Umbilical cord (tissue), 1 donor: ENCODE measurements at regions not wholly inside any gene's neighbourhood (a gene's known extent, or its start where the extent isn't known, plus 50 kb on each side); places are given as distances from the start of the nearest gene placed in this dataset.

Experiments used
- DNase-seq: peaks from one replicate; pipeline ENCODE4 v3.0.0-alpha.2; 2015; ENCODE audit warnings: low spot score

DNA sequence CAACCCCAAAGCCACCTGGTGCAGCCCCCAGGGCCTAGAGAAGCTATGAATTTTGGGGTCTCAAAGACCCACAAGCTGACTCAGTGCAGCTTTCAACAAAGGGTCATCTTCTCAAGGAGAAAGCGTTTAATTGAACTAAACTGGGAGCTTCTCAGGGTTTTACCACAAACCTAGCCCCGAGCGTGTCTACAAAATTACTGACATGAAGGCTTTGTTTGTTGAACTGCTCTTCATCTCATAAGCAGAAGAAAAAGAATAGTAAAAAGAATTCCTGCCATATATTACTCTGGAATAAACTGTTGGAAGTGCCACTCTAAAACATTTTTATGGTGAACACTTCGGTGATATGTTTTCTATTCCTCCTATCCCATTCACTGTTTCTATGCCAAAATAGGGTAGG is 50.8 kb upstream of the INCENP start:
- no peak for DNase-seq

DNA sequence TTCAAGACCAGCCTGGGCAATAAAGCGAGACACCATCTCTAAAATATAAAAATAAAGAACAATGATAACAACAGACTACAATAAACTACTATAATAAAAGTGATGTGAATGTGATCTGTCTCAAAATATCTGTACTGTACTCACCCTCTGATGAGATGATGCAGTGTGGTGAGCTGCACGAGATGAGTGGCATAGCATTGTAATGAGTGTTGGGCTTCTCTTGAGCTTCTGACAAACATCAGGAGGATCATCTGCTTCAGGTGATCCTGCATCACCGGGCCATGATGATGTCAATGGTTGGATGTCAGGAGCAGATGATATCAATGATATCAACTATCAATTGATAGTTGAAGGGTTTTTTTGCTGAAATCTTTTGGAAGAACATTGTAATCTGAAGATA is 52.4 kb upstream of the INCENP start:
- no peak for DNase-seq

DNA sequence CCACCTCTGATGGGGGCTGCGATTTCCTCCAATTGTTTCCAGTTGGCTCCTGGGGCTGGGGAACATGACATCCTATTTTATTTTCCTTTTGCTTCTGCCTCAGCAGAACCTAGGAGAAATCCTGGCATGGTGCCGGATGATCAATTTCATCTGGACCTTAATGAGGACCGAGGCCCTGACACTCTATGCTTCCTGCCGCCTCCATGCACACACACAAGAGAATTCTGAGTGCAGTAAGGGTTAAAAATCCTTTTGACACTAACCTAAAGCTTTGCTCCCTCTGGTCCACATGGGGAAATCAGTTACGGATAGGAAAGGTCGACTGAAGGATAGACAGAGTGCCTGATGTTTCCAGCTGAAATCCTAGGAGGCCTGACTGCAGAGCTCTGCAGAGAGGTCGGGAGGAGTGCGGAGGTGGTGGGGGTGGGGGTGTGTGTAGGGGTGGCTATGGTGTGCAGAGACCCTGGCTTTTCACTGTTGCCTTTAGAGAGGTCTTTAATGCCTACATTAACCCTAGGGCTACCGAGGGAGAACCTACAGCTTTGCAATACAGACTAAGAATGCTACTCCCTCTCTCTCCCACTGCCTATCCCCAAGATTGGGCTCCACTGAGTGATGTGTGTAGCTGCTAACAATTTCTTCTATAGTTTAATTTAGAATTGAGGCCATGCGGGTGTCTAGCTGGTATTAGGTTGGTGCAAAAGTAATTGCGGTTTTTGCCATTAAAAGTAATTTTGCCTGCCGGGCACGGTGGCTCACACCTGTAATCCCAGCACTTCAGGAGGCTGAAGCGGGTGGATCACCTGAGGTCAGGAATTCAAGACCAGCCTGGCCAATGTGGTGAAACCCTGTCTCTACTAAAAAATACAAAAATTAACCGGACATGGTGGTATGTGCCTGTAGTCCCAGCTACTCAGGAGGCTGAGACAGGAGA is 53.6 kb upstream of the INCENP start:
- DNase-seq: no peak

DNA sequence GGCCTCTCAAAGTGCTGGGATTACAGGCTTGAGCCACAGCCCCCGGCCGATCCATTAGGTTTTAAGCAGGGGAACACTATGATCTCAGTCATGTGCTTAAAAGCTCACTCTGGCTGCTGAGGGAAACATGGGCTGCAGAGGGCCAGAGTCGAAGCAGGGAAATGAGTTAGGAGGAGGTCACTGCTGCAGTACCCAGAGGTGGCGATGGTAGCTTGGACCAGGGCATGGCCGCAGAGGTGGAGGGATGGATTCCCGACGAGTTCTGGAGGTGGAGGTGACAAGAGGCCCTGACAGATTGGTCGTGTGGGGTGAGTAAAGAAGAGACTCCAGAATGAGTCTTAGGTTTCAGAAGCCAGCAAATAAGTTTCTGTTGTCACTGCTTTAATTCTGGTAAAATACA is 54.4 kb upstream of the INCENP start:
- no peak for DNase-seq

DNA sequence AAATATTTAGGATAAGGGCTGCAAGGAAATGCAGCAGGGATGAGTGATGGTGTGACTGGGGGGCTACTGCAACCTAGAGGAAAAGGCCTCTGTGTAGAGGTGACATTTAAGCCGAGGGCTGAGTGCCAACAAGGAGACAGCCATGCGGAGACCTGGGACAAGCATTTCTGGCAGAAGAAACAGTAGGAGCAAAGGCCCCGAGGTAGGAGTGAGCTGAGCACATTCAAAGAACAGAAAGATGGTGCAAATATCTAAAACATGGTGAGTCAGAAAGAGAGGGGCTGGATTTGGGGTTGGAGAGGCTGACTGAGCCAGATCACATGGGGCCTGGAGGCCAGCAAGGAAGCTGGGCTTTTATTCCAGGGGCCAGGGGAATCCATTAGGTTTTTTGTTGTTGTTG is 55.1 kb upstream of the INCENP start:
- no peak for DNase-seq

DNA sequence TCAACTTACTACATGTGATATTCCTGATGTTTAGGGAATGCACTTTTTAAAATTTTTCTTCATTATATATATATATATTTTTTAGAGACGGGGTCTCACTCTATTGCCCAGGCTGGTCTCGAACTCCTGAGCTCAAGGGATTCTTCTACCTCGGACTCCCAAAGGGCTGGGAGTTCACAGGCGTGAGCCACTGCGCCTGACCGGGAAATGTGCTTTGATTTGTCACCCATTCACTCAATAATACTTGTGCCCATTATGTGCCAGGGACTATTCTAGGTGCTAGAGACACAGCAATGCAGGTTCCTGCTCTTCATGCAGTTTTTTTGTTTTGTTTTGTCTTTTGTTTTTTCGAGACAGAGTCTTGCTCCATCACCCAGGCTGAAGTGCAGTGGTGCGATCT is 56.1 kb upstream of the INCENP start:
- DNase-seq: no peak

DNA sequence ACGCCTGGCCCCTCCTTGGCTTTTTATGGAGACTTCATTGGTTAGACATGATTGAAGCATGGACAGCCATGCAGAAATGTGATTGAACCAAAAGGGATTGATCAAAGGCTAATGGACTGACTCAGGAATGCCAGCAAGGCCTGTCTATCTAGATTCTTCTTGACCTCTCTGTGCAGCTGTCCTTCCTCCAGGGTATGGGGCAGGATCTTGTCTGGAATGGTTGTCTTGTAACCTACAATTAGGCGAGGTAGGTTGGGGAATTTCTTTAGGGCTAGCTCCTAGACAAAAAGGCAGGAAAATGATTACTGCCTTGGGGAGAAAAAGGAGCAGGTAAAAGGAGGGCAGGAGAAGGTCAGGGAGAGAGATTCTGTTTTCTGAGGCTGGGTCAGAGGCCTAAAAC is 59.6 kb upstream of the INCENP start:
- no peak for DNase-seq

DNA sequence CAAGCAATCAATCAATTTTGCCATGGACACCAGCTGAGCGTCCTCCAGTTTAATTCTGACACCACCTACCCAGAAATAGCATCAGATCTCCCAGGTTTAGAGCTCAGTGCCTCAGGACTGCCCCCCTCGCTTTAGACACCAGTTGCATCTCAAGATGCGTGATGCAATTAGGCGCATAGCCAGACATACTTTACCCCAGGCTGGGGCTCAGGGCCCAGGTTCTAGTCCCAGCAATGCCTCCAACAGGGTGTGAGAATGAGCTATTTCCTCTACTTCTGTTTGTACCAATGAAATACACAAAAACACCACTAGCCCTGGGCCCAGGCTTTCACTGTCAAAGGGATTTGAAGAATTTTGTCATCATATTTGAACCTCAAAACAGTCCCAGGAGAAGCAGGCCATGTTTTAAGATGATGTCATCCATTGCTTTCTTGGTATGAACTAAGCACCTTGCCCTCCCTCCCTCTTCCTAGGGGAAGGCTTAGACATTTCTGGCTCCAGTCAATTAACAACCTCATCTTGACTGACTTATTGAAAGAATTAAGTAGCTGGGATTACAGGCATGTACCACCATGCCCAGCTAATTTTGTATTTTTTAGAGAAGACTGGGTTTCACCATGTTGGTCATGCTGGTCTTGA is 61.5 kb upstream of the INCENP start:
- DNase-seq: no peak

DNA sequence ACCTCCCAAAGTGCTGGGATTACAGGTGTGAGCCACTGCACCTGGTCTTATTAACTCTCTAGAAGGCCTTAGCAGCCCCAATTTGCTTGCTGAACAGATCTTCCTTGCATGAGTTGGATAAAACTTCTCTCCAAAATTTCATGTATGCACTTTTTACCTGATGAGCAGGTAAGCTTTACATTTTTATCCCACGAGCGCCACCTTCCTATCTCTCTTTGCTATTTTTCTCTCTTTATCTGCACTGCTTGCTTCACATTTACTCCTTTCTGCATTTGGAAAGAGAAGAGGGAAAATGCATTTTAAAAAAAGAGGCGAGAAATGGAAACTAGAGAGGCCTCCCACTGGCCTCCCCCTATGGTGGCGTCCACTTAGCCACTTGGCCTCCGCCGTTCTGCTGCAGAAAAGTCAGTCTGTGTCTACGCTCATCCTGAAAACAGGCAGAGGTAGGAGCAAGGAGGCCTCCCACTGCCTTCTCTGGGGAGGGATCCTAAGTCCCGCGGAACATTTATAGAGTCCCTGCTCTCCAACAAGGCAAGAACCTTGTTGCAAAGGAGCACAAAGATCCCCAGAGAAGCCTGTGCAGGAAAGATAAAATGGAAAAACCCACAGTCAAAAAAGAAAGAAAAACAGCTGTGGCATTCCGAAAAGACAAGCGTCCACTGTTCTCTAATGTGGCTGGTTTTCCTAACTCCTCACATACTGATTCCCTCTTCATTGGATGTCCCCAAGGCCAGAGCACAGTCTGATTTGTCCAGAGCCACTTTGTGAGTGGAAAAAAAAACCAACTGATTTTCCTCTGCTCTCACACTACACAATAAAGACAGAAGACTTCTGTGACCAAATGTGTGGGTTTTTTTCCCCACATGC is 62.2 kb upstream of the INCENP start:
- DNase-seq: no peak

DNA sequence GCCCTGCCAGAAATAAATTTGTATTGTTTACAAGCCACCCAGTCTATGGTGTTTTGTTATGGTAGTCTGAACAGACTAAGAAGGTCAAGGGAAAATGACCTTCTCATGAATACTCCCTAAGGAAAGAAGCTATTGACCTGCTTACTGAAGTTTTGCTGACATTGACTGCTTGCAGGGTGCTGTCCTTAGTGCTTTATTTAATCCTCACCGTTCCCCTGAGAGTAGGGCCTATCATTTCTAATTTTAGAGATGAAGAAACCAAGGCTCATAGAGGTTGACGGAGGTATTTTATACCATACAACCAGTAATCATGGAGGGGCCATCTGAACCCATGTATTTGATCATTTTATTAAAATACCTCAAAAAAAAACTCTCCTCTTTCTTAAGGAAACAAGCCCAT is 66.7 kb upstream of the INCENP start:
- DNase-seq: no peak

DNA sequence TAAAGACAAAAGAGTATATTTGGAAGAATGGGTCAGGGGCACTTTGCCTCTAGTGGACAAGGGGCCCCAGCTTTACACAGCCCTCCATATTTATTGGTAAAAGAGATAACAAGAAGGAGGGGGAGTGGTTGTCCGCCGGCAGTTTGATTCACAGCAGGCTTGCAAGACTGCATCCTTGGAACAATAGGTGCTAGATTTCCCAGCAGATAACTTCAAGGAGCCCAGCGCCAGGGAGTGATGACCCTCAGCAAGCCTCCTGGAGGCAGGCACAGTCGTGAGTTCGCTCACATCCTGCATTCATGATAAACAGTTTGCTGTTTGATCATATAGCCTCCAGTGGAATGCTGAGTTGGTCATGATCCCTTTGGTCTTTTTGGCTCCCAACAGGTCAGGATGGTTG is 67.8 kb upstream of the INCENP start:
- DNase-seq: no peak

DNA sequence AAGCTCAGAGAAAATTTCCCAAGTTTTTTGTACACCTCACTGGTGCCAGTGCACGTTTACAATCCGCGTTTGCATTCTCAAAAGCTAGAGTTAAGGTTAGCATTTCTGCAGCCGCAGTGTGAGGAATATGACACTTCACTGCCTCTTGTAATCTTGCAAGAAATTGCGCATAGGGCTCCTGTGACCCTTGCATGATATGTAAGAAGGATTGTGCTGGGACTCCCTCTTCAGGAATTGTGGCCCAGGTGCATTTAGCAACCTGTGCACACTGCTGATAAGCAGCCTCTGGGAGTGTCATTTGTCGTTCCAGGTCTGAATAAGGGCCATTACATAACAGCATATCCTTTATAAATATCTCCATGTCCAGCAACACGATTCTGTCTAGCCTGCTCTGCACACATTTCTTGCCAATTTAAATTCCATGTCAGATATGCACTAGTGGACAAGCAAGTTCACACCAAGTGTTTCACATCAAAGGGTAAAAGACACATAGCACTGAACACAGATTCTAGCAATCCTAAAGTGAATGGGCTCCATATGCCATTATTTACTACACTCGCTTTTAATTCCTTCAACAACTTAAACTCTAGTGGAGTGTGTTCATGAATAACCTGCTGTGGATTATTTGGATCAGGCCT is 69.2 kb upstream of the INCENP start:
- no peak for DNase-seq

DNA sequence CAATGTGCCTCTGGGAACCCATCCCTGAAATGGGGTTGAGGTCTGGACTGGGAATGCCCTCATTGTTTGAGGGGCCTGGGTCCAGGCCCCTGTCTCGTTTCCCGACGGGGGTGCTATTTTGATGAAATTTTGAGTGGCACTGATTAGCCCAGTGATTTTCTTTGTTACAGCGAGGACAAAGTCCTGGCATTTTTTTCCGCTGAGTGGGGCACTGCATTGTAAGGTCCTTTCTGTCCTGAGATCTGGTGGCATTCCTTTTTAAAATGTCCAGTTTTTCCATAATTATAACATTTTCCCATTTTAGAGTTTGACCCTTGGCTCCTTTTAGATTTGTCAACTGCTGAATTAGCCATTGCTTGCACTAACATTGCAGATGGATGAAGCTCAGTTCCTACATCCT is 69.7 kb upstream of the INCENP start:
- DNase-seq: no peak

DNA sequence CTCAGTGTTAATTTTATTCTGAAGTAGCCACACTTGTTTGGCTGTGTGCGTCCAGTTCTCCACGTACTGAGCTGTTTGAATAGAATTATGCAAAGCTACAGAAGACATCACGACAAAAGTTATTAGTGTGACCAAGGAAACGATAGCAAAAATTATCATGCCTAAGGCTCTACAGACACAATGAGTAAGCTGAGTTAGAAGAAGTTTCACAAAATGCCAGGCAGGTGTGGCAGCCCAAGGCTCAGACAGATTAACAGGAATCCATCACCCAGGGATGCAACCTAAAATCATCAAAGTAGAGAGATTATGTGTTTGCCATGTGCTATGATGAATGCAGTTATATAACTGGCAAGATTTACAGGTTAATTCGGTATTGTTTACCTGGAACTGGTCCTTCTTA is 73.1 kb upstream of the INCENP start:
- DNase-seq: no peak

DNA sequence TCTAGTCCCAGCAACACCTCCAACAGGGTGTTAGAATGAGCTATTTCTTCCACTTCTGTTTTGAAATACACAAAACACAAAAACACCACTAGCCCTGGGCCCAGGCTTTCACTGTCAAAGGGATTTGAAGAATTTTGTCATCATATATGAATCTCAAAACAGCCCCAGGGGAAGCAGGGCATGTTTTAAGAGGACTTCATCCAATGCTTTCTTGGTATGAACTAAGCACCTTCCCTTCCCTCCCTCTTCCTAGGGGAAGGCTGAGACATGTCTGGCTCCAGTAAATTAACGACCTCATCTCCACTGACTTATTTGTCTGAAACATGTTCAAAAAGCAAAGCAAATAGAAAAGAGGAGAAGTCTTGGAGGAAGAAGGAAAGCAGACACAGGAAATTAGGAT is 75.7 kb upstream of the INCENP start:
- peak; percentile 66 for DNase-seq

DNA sequence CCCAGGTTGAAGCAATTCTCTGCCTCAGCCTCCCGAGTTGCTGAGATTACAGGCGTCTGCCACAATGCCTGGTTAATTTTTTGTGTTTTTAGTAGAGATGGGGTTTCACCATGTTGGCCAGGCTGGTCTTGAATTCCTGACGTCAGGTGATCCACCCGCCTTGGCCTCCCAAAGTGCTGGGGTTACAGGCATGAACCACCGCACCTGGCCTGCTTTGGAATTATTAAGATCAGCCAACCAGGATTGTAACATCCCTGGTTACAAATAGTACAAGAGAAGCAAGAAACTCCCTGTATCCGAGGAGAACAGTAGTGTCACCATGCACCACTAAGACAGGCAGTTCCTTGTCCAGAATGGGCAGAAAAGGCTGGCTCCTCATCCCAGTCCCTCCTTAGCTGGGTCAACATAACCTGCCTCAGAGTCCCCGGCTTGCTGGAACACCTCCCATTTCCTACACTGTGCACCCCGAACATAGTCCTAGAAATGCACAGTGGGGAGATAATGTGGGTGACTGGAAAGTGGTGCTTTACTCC is 77.2 kb upstream of the INCENP start:
- DNase-seq: no peak

DNA sequence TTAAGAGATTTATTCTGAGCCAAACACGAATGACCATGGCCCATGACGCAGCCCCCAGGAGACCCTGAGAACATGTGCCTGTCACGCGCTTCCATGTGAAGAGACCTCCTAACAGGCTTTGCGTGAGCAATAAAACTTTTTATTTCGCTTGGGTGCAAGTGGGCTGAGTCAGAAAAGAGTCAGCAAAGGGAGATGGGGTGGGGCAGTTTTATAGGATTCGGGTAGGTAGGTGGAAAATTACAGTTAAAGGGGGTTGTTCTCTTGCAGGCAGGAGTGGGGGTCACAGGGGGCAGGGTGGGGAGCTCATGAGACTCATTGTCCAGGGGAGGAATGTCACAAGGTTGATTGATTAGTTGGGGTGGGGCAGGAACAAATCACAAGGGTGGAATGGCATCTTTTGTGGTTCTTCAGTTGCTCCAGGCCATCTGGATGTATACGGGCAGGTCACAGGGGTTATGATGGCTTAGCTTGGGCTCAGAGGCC is 77.2 kb upstream of the FTH1 start:
- DNase-seq: no peak

DNA sequence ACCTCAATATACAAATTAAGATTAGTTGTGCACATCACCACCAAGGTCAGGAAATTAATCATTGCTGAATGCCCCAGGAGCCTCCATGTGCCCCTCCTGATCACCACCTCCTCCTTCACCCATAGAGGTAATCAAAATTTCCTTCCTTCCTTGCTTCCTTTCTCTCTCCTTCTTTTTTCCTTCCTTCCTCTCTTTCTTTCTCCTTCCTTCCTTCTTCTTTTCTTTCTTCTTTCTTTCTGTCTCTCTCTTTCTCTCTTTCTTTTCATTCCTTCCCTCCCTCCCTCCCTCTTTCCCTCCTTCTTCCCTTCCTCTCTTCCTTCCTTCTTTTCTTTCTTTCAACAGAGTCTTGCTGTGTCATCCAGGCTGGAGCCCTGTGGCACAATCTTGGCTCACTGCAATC is 67.9 kb upstream of the FTH1 start:
- no peak for DNase-seq

DNA sequence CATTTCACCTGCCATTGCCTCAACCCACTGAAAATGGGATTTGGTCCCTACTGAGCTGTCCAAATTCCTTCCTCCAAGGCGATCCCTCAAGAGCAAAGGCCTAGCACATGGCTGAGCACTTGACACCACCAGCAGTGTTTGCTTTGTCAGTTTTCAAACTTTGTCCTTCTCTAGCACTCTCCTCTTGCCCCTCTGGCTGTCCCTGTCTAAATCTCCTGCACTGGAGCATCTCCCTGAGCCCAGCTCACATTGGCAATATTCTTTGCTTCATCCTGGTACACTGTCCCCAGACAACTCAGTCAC is 66.6 kb upstream of the FTH1 start:
- no peak for DNase-seq

DNA sequence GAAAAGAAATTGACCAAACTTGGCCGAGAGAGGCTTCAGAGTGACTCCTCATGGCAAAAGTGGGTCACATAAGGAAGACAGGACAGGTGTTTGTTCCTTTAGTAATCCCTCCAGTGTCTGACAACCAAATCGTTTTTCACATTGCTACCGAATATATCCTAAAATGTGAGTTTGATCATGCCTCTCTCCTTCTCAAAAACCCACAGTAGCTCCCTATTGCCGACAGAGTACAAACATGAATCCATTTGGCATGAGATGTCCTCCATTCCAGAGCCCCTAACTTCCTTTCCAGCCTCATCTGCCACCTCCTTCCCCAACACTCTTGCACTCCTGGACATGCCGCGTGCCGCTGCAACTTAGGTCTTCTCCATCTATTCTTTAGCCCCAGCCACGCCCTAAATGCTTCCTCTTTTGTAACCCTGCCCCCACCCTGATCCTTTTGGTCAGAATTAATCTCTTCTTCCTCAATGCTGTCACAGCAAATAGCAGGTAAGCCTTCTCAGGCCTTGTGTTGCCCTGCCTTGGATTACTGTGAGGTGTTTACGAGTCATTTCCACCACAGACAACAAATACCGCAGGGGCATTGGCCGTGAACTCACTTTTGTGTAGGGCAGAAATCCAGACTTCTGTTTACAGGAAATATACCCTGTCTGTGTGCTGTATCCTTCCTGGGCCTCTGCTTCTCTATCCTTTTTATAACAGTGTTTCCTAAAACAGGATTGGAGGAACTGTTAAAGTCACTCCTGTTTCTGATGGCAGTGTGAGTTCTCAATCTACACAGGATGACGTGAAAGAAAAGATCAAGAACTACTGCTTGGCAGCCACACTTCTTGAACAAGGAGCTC is 66.0 kb upstream of the FTH1 start:
- DNase-seq: no peak
